Glomerular endothelial cell (primary cell): ENCODE measurements at regions not wholly inside any gene's neighbourhood (a gene's known extent, or its start where the extent isn't known, plus 50 kb on each side); places are given as distances from the start of the nearest gene placed in this dataset.
"Not testable (repeated sequence)": the region's sequence is repeated elsewhere in the genome, so short reads cannot be mapped to it uniquely, and the experiment has no call there.

Experiments
- DNase-seq: peaks from one replicate; pipeline ENCODE4 v3.0.0-alpha.2; 2011; ENCODE audit warnings: low read depth, low spot score; ENCODE audit errors: extremely low read depth

- no peak for DNase-seq
Measured at GRCh38 chr2:58419983-58420382, 178.9 kb upstream of the FANCL start.

GRCh38 chr2:58416696-58417095 is 175.6 kb upstream of the FANCL start:
- no peak for DNase-seq

- DNase-seq = no peak
Measured at GRCh38 chr2:58414506-58414905, 173.4 kb upstream of the FANCL start.

GRCh38 chr2:58410549-58410948 is 169.4 kb upstream of the FANCL start:
- no peak for DNase-seq

GRCh38 chr2:58407487-58407886 is 166.4 kb upstream of the FANCL start:
- no peak for DNase-seq

GRCh38 chr2:58405341-58405740 is 164.2 kb upstream of the FANCL start:
- DNase-seq = no peak

GRCh38 chr2:58401936-58402335 is 160.8 kb upstream of the FANCL start:
- no peak for DNase-seq

- no peak for DNase-seq
Measured at GRCh38 chr2:58398406-58398805, 157.3 kb upstream of the FANCL start.

- DNase-seq = no peak
Measured at GRCh38 chr2:58387701-58388100, 146.6 kb upstream of the FANCL start.

GRCh38 chr2:58386904-58387303 is 145.8 kb upstream of the FANCL start:
- DNase-seq = not testable (repeated sequence)

- DNase-seq = no peak
Measured at GRCh38 chr2:58378152-58378551, 137.0 kb upstream of the FANCL start.

- DNase-seq = no peak
Measured at GRCh38 chr2:58377181-58377580, 136.1 kb upstream of the FANCL start.

- DNase-seq = no peak
Measured at GRCh38 chr2:58376592-58376991, 135.5 kb upstream of the FANCL start.

- DNase-seq = no peak
Measured at GRCh38 chr2:58369594-58369993, 128.5 kb upstream of the FANCL start.

- DNase-seq = no peak
Measured at GRCh38 chr2:58364098-58364497, 123.0 kb upstream of the FANCL start.

GRCh38 chr2:58358026-58358425 is 116.9 kb upstream of the FANCL start:
- no peak for DNase-seq

- no peak for DNase-seq
Measured at GRCh38 chr2:58357521-58357920, 116.4 kb upstream of the FANCL start.

GRCh38 chr2:58354230-58354629 is 113.1 kb upstream of the FANCL start:
- DNase-seq = no peak

GRCh38 chr2:58350484-58350883 is 109.4 kb upstream of the FANCL start:
- DNase-seq = no peak

GRCh38 chr2:58347810-58348209 is 106.7 kb upstream of the FANCL start:
- DNase-seq = no peak

- DNase-seq = no peak
Measured at GRCh38 chr2:58341047-58341446, 99.9 kb upstream of the FANCL start.

GRCh38 chr2:58339548-58340243 is 98.6 kb upstream of the FANCL start:
- DNase-seq = no peak

GRCh38 chr2:58336416-58336815 is 95.3 kb upstream of the FANCL start:
- no peak for DNase-seq
